Keratinocyte (primary cell): ENCODE measurements at regions not wholly inside any gene's neighbourhood (a gene's known extent, or its start where the extent isn't known, plus 50 kb on each side); places are given as distances from the start of the nearest gene placed in this dataset.

Experiments
- DNase-seq: peaks from one replicate; pipeline ENCODE4 v3.0.0-alpha.2; 2011; ENCODE audit warnings: low read depth, missing footprints, low spot score
- FAIRE-seq: peaks from 2 replicates; lab custom pipeline; 2011; peaks lifted over from hg19 to GRCh38; lab: Jason Lieb, UNC
- H2AFZ ChIP-seq: 2 replicates; pipeline ENCODE4 v1.6.0; 2012; ENCODE audit warnings: low read length, control low read depth, inconsistent platforms; ENCODE audit not compliant: control insufficient read depth
- H3K27ac ChIP-seq: 2 replicates; pipeline ENCODE4 v1.5.1; 2011; ENCODE audit warnings: low read length; ENCODE audit not compliant: control insufficient read depth, insufficient read depth
- H3K27me3 ChIP-seq: 3 replicates; pipeline ENCODE4 v1.6.0; 2011; ENCODE audit warnings: low read length; ENCODE audit not compliant: control insufficient read depth, insufficient read depth; ENCODE audit errors: extremely low read depth
- H3K36me3 ChIP-seq, 2 experiments: 2 replicates in 1 of 2; 3 replicates in 1 of 2; pipeline ENCODE4 v1.5.1; 2011; ENCODE audit warnings: low read length in 2 of 2, mild to moderate bottlenecking in 1 of 2; ENCODE audit not compliant: control insufficient read depth in 2 of 2, insufficient read depth in 2 of 2; ENCODE audit errors: extremely low read depth in 1 of 2
- H3K4me1 ChIP-seq: 3 replicates; pipeline ENCODE4 v1.5.1; 2011; ENCODE audit warnings: low read length; ENCODE audit not compliant: control insufficient read depth, insufficient read depth; ENCODE audit errors: extremely low read depth
- H3K4me2 ChIP-seq: 3 replicates; pipeline ENCODE4 v1.6.0; 2011; ENCODE audit warnings: low read depth, low read length; ENCODE audit not compliant: control insufficient read depth, insufficient read depth; ENCODE audit errors: extremely low read depth
- H3K4me3 ChIP-seq, 3 experiments: fragments of 200-600 bp in 1 of 3; sonication (generic) in 1 of 3; 2 replicates in 2 of 3; 3 replicates in 1 of 3; pipeline ENCODE4 v1.5.1; 2011 to 2016; ENCODE audit warnings: low read length in 3 of 3, mild to moderate bottlenecking in 3 of 3, control low read depth in 2 of 3, inconsistent platforms in 1 of 3, low read depth in 1 of 3, mixed read lengths in 1 of 3, mixed run types in 1 of 3, moderate library complexity in 1 of 3; ENCODE audit not compliant: control insufficient read depth in 2 of 3, insufficient read depth in 2 of 3; ENCODE audit errors: extremely low read depth in 1 of 3
- H3K79me2 ChIP-seq: 2 replicates; pipeline ENCODE4 v1.6.0; 2012; ENCODE audit warnings: low read length; ENCODE audit not compliant: control insufficient read depth, insufficient read depth
- H3K9ac ChIP-seq: 3 replicates; pipeline ENCODE4 v1.6.0; 2011; ENCODE audit warnings: low read length; ENCODE audit not compliant: control insufficient read depth, insufficient read depth; ENCODE audit errors: extremely low read depth
- H3K9me1 ChIP-seq: 3 replicates; pipeline ENCODE4 v1.6.0; 2011; ENCODE audit warnings: low read length; ENCODE audit not compliant: control insufficient read depth, insufficient read depth; ENCODE audit errors: extremely low read depth
- H3K9me3 ChIP-seq: 2 replicates; pipeline ENCODE4 v1.5.1; 2012; ENCODE audit warnings: low read depth, low read length; ENCODE audit not compliant: control insufficient read depth
- H4K20me1 ChIP-seq: 3 replicates; pipeline ENCODE4 v1.6.0; 2011; ENCODE audit warnings: low read length; ENCODE audit not compliant: control insufficient read depth, insufficient read depth; ENCODE audit errors: extremely low read depth
- CTCF ChIP-seq, 3 experiments: IDR thresholded peaks in 1 of 3; conservative IDR thresholded peaks in 1 of 3; optimal IDR thresholded peaks in 1 of 3; 2 replicates in 2 of 3; 3 replicates in 1 of 3; pipeline versions ENCODE3 to v1.5.1; 2011; ENCODE audit warnings: low read length in 3 of 3, mild to moderate bottlenecking in 3 of 3, moderate library complexity in 2 of 3, control low read depth in 1 of 3, inconsistent platforms in 1 of 3; ENCODE audit not compliant: insufficient read depth in 2 of 3; ENCODE audit errors: extremely low read depth in 1 of 3
- EZH2 ChIP-seq: IDR thresholded peaks from one replicate; pipeline ENCODE4 v1.6.1; 2012; ENCODE audit warnings: inconsistent platforms, mild to moderate bottlenecking, low read length, moderate library complexity
- dilution Hi-C: fragments of 300-500 bp; cut with MboI; formaldehyde crosslinking; loops from one replicate; pipeline ENCODE4 v1.7.0; 2020; ENCODE audit warnings: low sequenced_read_pairs; ENCODE audit not compliant: extremely low pct_ligation_motif_present

- Histone ChIP-seq H2AFZ (no peak overlapping the region), H3K27ac (no peak overlapping the region), H3K36me3 (no peaks in the 10 kb centered on the region), H3K4me1 (no peaks in the 10 kb centered on the region), H3K4me3 (no peak overlapping the region), H3K9me3 (no peaks in the 10 kb centered on the region), H3K4me2 (no peak overlapping the region), H4K20me1 (no peaks in the 10 kb centered on the region), H3K27me3 (no peaks in the 10 kb centered on the region), H3K9ac (no peak overlapping the region), H3K9me1 (no peaks in the 10 kb centered on the region), H3K79me2 (no peaks in the 10 kb centered on the region)
- DNase-seq, result no peak
- no peak for FAIRE-seq
- dilution Hi-C loops, result no loop called here
- no peak for TF ChIP-seq CTCF (optimal IDR thresholded peaks at IDR 0.05 in 1 of 3, IDR thresholded peaks at IDR 0.05 in 1 of 3, conservative IDR thresholded peaks at IDR 0.05 in 1 of 3; ENCODE audit: extremely low read depth in 1 of 3, insufficient read depth in 2 of 3, low read length in 3 of 3)
- TF ChIP-seq EZH2, result no peak
Measured at GRCh38 chr11:80958987-80959386, 1518.2 kb upstream of the TENM4 start.

GRCh38 chr11:80958361-80958760 is 1517.5 kb upstream of the TENM4 start:
- H3K9me1 ChIP-seq, result no peaks in the 10 kb centered on the region
- H2AFZ ChIP-seq, result no peak overlapping the region
- no peak overlapping the region for H3K4me3 ChIP-seq
- no peak overlapping the region for H3K9ac ChIP-seq
- H3K4me1 ChIP-seq, result no peaks in the 10 kb centered on the region
- DNase-seq (no peak), FAIRE-seq (peak; percentile 5)
- H3K27ac ChIP-seq, result no peak overlapping the region
- H3K79me2 ChIP-seq, result no peaks in the 10 kb centered on the region
- H3K9me3 ChIP-seq, result no peaks in the 10 kb centered on the region
- no peak overlapping the region for H3K4me2 ChIP-seq
- no peaks in the 10 kb centered on the region for H4K20me1 ChIP-seq
- no peak for TF ChIP-seq CTCF (optimal IDR thresholded peaks at IDR 0.05 in 1 of 3, IDR thresholded peaks at IDR 0.05 in 1 of 3, conservative IDR thresholded peaks at IDR 0.05 in 1 of 3; ENCODE audit: extremely low read depth in 1 of 3, insufficient read depth in 2 of 3, low read length in 3 of 3)
- no peak for TF ChIP-seq EZH2
- H3K36me3 ChIP-seq, result no peaks in the 10 kb centered on the region
- dilution Hi-C loops, result no loop called here
- H3K27me3 ChIP-seq, result no peaks in the 10 kb centered on the region
